Amniotic stem cell (primary cell): ENCODE measurements at regions not wholly inside any gene's neighbourhood (a gene's known extent, or its start where the extent isn't known, plus 50 kb on each side); places are given as distances from the start of the nearest gene placed in this dataset.
"Not testable (repeated sequence)": the region's sequence is repeated elsewhere in the genome, so short reads cannot be mapped to it uniquely, and the experiment has no call there.

ENCODE experiments used
- DNase-seq: peaks from one replicate; lab custom pipeline; 2025; lab: John Stamatoyannopoulos, UW

DNA sequence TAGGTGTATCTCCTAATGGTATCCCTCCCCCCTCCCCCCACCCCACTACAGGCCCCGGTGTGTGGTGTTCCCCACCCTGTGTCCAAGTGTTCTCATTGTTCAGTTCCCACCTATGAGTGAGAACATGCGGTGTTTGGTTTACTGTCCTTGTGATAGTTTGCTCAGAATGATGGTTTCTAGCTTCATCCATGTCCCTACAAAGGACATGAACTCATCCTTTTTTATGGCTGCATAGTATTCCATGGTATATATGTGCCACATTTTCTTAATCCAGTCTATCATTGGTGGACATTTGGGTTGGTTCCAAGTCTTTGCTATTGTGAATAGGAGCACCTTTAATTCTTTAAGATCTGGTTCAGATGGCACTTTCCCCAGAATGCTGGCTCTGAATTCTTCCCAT lies 58.5 kb upstream of the PTGFRN start:
- not testable (repeated sequence) for DNase-seq

DNA sequence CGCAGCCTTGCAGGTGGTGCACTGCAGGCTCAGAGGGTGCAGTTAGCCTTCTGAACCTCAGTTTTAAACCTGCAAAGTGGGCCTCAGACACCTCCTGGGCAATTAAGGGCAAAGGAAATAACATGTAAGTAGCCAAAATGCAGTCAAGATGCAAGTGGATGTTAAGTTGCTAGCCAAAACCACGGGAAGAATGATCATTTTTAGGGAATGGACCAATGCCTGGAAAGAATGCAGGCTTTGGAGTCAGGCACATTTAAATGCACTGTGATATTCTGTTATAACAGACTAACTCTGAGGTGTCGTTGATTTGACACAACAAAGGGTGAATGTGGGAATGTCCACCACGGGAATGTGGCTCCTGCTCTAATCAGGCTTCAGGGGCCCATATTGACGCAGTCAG lies 57.9 kb upstream of the PTGFRN start:
- DNase-seq: no peak

DNA sequence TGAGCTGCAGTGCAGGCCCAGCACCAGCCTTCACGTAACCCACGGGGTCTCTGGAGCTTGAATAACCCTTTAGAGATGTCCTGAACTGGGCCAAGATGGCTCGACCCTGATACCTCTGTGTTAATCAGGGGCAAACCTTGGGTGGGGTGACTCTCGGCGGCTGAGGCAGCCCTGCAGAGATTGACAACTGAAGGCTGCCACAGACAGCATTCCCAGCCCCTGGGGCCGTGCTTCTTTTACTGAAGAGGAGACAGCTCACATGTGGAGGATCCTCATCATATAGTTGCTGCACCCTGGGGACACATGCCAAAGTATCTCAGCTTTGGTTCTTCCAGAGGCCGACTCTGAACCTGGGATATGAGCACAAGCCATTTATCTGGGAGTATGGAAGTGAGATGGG lies 57.3 kb upstream of the PTGFRN start:
- DNase-seq: no peak

DNA sequence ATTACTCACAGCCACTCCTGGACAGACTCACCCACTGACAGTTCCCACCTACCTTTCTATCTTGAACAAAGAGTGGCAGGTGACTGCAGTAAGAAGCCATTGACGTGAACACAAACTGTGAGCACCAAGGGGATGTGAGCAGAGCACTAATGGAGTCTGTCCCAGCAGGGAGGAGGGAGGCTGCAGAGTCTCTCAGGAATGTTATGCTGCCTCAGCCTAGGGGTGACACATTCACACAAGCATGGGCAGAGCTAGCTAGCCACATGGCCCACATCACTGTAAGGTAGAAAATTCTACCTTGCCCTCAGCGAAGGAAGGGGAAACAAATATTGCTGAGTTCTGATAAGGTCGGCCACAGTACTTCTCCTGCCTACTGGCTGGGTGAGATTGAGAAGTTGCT lies 56.8 kb upstream of the PTGFRN start:
- no peak for DNase-seq

DNA sequence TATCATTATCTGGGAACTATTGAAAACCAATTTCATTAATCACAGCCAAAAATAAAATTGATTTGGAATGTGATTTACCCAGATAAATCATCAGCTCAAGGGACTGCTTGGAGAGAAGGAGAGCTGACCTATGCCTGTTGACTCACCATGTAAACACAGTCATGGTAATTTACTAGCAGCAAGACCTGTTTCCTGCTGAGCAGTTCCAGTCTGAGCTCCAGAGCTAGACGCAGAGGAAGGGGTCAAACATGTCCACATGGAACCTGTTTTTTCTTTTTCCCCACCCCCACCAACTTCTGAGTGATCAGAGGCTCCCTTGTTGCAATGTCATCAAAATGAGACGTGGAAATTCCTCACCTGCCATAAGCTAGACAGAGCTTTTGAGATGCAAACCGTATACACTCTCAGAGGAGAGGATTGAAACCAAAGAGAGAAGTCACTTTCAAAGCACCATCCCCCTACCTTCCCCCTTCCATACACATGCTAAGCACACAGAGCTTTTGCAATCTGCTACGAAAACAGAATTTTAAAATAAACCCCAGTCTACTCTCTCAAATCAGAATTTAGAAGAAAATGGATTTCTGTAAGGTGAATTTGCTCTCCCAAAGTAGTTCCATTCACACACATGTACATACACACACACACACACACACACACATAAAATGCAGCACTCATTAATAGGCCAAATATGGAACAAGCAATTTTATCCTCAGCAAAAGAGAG lies 55.9 kb upstream of the PTGFRN start:
- peak; percentile 32 for DNase-seq

DNA sequence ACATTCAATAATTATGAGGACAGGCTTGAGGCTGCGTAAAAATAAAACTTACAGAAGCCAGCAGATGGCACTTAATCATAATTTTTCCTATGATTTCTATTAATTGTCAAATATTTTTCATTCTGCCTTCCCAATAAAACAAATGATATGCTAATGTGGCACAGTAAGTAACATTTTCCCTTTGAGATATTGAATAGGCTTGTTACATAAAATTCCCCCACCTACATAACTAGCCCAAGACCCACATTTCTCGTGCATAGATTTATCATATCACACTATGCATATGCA lies 55.4 kb upstream of the PTGFRN start:
- no peak for DNase-seq

DNA sequence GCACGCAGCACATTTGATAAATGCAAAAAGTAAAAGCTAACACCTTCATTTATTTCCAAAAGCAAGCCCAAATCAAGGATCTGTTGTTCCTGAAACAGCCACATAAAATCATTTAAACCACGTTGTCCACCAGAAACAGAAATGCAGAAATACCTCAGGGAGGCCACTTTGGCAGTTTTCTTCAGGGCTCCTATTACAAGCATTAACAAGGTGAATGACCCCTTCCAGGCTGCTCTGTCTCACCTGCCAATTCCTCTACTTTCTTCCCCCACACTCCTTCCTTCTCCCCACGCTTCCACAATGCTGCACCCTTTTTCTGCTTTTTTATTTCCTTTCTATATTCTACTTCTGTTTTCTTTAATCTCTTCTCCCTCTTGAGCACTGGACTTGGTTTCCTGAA lies 55.0 kb upstream of the PTGFRN start:
- DNase-seq: no peak

DNA sequence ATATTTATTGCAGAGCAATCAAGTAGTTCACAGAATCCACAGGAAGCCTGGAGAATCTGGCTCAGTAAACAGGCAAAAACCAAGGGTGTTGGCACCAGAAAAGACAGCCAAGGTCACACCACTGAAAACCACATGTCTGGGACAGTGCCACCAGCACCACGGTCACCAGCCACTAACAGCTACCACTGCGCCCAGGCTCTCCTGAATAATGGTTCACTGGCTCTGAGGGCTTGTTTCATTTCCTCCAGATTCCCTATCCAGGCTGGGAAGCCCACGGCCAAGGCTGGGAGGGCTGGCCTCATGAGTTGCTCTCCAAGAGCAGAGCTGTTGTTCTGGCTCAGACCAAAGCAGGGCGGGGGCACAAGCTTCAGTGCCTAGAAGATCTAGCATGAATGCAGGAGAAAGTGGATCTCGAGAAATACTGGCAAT lies 54.5 kb upstream of the PTGFRN start:
- DNase-seq: no peak

DNA sequence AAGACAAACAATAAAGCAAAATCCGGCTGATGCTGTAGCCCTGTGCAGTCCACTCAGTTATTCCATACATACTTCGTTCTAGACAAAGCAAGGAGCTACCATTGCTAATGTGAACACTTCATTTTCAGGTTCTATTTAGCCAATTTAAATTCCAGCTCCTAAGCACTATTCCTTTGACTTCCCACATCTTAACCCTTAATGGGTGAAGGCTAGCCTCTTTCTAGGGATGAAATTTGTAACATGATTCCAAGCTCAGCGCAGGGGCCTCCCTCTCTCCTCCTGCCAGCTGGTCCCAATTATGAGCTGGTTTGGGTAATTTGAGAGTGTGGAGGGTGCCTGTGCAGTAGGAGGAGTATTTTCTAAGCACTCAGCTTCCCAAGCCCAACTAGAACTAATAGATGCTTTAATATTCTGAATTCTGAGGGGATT lies 53.9 kb upstream of the PTGFRN start:
- peak; percentile 36 for DNase-seq

DNA sequence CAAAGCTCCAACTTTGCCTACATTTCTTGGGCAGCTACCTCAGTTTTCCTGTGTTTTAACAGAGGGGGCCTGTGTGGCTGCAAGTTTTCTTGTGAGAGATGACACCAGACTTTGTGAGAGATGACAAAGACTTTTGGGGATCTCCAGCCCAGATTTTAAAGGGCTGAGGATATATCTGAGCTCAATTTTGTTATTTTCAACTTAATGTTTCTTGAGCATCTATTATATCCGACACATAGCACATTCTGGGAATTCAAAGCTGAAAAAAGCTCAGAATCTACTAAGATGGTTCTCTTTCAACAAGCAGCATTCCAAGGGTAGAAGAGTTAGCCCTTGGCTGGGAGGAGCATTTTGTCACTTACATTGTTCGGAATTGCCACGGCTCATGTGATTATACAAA lies 53.4 kb upstream of the PTGFRN start:
- DNase-seq: no peak

DNA sequence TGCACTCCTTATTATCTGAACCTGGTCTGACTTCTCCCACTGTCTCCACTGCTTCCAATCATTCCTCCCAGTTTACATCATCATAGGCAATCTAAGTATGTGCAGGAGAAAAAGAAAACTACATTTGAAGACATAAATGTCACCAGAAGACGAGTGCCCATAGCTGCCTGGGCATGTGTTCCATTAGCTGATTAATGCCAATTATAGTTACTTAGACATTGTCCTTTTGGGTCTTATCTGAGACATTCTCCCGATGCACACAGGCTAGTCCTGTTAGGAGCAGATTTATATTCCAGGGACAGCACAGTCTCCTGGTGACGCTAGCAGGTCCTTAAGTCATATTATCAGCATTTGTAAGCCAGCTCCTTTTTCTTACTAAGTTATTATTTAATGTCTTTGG lies 52.6 kb upstream of the PTGFRN start:
- no peak for DNase-seq
